ENCODE measurements at regions not wholly inside any gene's neighbourhood (a gene's known extent, or its start where the extent isn't known, plus 50 kb on each side); places are given as distances from the start of the nearest gene placed in this dataset.

- DNase-seq, result peak; percentile 31
Measured at GRCh38 chr7:142391191-142391992, 133.5 kb upstream of the PRSS58 start.

GRCh38 chr7:142389544-142389943 lies 131.7 kb upstream of the PRSS58 start:
- DNase-seq, result no peak

GRCh38 chr7:142385491-142386340 lies 127.9 kb upstream of the PRSS58 start:
- DNase-seq, result peak; percentile 28

DNA sequence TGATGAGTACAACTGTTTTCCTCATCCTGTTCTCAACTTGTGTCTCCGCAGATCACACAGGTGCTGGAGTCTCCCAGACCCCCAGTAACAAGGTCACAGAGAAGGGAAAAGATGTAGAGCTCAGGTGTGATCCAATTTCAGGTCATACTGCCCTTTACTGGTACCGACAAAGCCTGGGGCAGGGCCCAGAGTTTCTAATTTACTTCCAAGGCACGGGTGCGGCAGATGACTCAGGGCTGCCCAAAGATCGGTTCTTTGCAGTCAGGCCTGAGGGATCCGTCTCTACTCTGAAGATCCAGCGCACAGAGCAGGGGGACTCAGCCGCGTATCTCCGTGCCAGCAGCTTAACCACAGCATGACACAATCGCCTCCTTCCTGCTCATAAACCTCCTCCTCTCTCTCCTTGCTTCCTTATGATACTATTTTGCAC lies 126.7 kb upstream of the PRSS58 start:
- DNase-seq, result no peak

DNA sequence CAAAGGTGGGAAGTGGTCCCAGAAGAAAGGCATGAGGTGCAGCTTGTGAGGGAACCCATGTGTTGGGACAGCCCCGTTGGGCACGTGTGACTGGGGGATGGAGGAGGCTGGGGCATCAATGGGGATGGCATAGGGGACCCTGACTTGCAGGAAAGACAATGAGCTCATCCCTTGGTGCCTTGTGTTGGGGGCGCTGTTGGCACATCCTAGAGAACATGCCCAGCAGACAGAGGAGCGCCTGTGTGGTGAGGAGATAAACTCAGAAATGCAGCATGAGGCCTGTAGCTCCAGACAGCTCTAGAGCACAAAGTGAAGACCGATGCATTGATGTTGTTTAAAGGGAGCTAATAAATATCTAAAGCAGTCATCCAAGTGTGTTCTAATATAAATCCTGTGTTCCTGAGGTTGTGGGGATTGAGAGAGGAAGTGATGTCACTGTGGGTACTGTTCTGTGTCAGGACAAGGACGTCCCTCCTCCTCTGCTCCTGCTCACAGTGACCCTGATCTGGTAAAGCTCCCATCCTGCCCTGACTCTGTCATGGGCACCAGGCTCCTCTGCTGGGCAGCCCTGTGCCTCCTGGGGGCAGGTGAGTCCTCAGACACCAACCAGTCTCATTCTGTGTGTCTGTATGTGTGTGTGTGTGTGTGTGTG lies 126.1 kb upstream of the PRSS58 start:
- DNase-seq, result no peak

DNA sequence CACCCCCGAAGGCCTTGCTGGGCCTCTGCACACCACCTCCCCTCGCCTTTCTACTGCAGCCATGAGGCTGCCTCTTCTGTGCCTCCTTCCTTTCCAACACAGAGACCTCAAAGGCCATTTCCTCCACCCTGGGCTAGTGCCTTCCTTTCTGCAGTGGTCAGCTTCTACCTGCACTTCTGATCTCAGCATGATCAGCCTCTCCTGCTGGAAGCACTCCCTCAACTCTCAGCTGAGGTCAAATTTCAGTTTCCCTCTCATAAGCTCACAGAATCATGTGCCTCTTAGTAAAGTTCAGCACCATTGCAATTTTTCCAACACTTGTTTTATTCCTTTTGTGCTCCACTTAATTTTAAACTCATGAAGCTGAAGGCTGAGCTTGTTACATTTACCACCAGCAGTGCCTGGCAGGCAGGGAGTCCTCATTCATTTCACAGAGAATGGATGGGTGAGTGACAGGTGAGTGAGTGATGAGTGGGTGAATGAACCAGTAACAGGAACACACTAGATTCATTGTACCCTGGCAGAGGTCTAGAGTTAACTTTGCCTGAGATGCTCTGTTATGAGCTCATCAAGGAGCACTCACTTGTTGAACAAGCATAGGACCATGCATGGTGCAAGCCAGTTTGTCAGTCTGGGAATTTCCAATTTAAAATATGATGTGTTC lies 124.0 kb upstream of the PRSS58 start:
- no peak for DNase-seq

DNA sequence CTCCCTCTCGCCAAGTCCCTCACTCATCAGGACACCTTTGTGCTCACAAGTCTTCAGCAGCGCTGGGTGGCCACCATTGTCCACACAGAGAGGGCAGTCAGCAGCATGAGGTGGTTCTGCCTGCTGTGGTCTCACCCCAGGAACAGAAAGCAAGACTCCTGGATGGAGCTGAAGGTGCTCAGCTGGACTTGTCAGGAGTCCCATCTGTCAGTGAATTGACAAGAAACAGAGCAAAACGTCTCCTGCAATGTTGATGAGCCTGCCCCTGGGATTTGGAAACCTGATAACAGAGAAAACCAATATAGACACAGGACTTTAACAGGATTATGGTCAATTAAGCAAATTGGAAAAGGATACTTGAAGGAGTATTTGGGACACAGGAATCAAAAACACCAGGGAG lies 122.2 kb upstream of the PRSS58 start:
- DNase-seq, result no peak

DNA sequence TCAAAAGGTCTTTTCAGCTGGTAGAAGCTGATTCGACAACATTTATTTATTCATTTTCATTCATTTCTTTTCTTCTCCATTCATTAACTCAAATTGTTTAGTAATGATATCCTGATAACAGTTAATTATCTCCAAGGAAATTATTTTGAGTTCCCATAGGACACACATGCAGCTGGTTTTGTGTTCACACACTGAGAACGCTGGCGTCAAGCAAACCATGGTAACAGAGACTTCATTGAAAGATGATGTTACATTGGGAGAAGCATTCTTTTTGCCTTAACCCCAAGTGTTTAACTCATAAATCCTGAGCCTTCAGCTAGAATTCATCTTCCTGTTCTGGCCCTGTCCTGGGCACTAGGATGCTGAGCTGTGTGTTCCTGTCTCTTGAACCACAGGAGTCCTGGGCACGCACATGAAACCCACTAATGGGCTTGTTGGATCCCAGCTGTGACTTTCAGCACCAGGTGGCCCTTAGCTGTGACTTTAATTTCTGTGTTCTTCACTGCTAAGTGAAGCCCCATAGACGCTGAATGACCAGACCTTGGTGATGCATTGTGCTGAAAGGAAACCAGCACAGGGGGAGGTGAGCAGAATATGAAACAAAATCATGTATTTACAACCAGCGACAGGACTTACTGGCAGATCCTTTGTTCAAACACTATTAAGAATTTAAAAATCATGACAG lies 121.5 kb upstream of the PRSS58 start:
- DNase-seq, result peak; percentile 34

- no peak for DNase-seq
Measured at GRCh38 chr7:142377567-142377966, 119.7 kb upstream of the PRSS58 start.

DNA sequence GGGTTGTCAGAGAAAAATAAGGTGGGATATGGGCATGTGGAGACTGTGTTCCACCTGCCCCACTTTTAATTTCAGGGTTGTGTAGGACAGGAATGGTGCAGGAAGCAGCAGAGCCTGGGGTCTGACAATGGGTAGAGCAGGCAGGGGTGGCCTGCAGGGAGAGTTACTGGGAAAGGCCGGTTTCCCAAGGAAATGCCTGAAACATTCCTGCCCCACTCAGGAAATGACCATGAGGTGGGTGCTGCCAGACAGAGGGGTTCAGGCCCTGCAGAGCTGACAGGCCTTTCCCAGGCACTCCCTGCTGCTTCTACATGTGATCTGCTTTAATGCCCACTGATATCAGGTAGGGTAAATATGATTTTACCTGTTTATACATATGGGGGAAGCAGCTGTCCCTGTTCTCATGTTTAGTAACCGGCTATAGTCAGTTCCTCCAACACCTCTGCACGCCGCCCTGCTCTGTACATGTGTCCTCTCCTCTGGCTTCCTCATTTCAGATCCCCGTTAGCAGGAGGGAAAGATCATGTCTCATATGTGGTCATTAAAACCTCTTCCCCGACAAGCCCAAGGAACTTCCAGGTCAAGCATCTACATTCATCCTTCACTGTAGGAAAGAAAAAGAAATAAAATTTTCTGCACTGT lies 118.6 kb upstream of the PRSS58 start:
- DNase-seq, result no peak

- DNase-seq, result no peak
Measured at GRCh38 chr7:142375710-142376313, 118.0 kb upstream of the PRSS58 start.

- no peak for DNase-seq
Measured at GRCh38 chr7:142372727-142373126, 114.9 kb upstream of the PRSS58 start.

- DNase-seq, result no peak
Measured at GRCh38 chr7:142371586-142372377, 113.9 kb upstream of the PRSS58 start.

DNA sequence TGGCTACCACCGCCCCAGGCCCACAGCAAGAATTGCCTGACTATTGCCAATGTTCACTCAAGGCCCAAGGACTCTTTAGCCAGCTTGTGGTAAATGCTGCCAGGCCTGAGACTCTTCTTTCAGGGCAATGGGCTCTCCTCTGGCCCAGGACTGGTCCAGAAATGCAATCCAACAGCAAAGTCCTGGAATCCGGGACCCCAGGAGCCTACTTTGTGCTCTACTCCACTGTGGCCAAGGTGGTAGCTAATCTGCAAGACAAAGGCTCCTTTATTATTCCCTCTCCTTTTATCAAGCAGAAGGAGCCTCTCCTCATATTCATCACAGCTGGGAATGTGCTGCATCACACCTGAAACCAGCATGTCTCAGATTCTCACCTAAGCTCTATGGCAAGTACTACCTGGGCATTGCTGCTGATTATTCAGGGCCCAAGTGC lies 107.6 kb upstream of the PRSS58 start:
- no peak for DNase-seq

- DNase-seq, result no peak
Measured at GRCh38 chr7:142364551-142364950, 106.7 kb upstream of the PRSS58 start.

GRCh38 chr7:142362349-142362748 lies 104.5 kb upstream of the PRSS58 start:
- DNase-seq, result no peak

- DNase-seq, result no peak
Measured at GRCh38 chr7:142359694-142360279, 101.9 kb upstream of the PRSS58 start.

DNA sequence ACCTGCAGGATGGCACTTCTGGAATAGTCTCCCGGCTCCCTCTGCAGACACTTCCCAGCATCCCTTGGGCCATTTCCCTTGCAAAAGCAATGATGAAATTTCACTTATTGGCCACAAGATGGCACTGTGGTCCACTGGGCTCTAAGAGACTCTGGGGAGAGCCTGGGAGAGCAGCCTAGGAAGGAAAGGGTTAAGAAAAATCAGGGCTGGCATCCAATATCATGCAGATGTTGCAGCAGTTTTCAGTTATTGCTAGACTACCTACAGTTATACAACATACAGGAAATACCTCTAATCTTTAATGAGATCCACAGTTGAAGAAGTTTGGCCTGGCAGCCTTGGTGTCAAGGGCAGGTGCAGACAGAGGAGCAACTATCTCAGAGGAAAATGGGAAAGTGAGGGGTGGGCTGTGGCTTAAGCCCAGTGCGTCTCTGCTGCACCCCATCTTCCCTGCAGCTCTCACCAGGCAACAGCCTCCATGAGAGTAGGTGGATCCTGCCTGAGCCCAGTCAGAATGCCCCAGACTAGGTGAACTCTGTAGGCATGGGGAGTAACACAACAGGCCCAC lies 100.2 kb upstream of the PRSS58 start:
- peak; percentile 71 for DNase-seq

- peak; percentile 88 for DNase-seq
Measured at GRCh38 chr7:142356166-142356565, 98.3 kb upstream of the PRSS58 start.

DNA sequence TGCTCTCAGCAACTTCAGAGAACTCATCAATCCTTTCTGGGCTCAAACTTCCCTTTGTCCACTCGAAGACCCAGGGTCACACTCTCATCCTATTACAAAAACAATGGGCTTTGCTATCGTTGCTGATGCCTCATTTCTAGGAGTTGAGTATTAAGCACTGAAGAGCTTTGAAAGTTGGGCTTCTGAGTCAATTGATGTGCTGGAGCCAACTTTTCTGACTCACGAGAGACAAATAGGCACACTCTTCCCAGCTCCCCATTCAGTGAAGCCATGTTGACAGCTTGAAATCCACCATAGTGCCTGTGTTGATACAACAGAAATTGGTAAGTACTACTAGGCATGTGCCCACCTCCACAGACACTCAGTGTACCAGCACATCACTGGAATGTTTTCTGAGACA lies 97.5 kb upstream of the PRSS58 start:
- DNase-seq, result no peak

Measured in COR-L47 (cell line).